ENCODE measurements at regions not wholly inside any gene's neighbourhood (a gene's known extent, or its start where the extent isn't known, plus 50 kb on each side); places are given as distances from the start of the nearest gene placed in this dataset.

DNA sequence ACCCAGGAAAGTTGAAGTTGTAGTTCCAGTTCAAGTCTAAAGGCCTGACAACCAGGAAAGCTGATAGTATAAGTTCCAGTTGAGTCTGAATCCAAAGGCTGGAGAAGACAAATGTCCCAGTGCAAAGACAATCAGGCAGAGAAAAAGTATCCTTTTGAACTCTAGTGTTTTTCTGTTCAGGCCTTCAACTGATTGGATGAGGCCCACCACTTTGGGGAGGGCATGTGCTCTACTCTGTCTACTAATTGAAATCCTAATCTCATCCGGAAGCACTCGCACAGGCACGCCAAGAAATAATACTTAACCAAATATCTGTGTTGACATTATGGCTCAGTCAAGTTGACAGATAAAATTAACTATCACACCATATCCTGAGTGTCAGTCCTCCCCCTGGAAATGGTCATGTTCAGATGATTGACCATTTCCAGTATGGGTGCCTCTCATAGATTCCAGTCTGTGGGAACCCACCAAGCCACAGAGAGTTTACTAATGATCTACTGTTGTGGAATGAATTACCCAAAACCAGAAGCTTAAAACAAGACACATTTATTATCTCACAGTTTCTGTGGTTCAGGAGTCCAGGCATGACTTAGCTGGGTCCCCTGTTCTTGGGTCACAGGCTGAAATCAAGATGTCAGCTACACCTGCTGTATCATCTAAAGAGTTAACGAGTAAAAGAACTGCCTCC lies 296.3 kb upstream of the ZP4 start:
- Histone ChIP-seq H2AFZ (ENCODE audit: low read depth, low read length, severe bottlenecking) (no peak overlapping the region), H3K79me2 (ENCODE audit: insufficient read depth, low read length) (no peaks in the 10 kb centered on the region), H3F3A (ENCODE audit: insufficient read depth) (no peaks in the 10 kb centered on the region), H3K4me2 (ENCODE audit: low read depth, low read length, poor library complexity, severe bottlenecking) (no peak overlapping the region), H4K20me1 (ENCODE audit: low read depth, low read length) (no peaks in the 10 kb centered on the region), H3K36me3 (ENCODE audit: low read length) (no peaks in the 10 kb centered on the region), H3K4me3 (ENCODE audit: insufficient read depth, low read length, poor library complexity, severe bottlenecking) (no peak overlapping the region), H3K27me3 (ENCODE audit: low read length) (no peaks in the 10 kb centered on the region), H3K9ac (ENCODE audit: low read length) (no peak overlapping the region), H3K9me3 (ENCODE audit: insufficient read depth, low read length) (no peaks in the 10 kb centered on the region), H3K27ac (ENCODE audit: low read depth, low read length) (no peak overlapping the region), H3K9me2 (replicated peaks; ENCODE audit: insufficient read depth, low read length) (no peaks in the 10 kb centered on the region)
- TF ChIP-seq, protein P1, sequence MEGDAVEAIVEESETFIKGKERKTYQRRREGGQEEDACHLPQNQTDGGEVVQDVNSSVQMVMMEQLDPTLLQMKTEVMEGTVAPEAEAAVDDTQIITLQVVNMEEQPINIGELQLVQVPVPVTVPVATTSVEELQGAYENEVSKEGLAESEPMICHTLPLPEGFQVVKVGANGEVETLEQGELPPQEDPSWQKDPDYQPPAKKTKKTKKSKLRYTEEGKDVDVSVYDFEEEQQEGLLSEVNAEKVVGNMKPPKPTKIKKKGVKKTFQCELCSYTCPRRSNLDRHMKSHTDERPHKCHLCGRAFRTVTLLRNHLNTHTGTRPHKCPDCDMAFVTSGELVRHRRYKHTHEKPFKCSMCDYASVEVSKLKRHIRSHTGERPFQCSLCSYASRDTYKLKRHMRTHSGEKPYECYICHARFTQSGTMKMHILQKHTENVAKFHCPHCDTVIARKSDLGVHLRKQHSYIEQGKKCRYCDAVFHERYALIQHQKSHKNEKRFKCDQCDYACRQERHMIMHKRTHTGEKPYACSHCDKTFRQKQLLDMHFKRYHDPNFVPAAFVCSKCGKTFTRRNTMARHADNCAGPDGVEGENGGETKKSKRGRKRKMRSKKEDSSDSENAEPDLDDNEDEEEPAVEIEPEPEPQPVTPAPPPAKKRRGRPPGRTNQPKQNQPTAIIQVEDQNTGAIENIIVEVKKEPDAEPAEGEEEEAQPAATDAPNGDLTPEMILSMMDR (IDR thresholded peaks at IDR 0.05; ENCODE audit: insufficient read depth, low read length, poor library complexity, severe bottlenecking): no peak
- TF ChIP-seq EZH2phosphoT487 (conservative IDR thresholded peaks at IDR 0.05; ENCODE audit: low read length): no peak

DNA sequence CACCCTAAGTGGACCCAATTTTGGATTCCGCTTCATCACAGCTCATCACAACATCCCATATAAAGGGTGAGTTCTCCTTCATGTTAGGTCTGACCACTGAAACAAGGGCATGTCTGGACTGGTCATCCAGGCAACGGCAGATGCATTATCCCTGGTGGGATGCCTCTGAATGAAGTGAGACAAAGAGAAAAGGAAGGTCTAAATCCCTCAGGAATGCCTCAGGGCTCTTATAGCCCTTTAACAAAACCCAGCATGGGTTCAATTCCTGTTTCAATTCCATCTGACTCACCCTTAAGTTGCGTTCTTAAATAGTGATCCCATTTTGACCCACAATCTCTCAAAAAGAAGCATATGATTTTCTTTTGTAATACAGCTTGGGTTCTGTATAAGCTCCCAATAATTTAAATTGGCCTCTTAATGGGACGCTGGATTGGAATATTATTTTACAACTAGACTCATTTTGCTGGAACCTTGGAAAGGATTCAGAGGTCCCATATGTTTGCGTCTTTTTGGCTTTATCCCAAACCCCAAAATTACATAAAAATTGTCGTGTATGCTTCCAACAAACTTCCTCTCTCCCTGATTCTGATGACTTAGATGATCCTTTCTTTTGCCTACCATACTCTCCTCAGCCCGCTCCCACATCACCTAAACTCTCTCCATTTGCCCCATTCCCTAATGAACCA lies 287.4 kb upstream of the ZP4 start:
- Histone ChIP-seq H2AFZ (ENCODE audit: low read depth, low read length, severe bottlenecking) (no peak overlapping the region), H3K27me3 (ENCODE audit: low read length) (no peaks in the 10 kb centered on the region), H4K20me1 (ENCODE audit: low read depth, low read length) (no peaks in the 10 kb centered on the region), H3K4me3 (ENCODE audit: insufficient read depth, low read length, poor library complexity, severe bottlenecking) (no peak overlapping the region), H3K36me3 (ENCODE audit: low read length) (no peaks in the 10 kb centered on the region), H3K9me2 (replicated peaks; ENCODE audit: insufficient read depth, low read length) (no peaks in the 10 kb centered on the region), H3K4me2 (ENCODE audit: low read depth, low read length, poor library complexity, severe bottlenecking) (no peak overlapping the region), H3K79me2 (ENCODE audit: insufficient read depth, low read length) (no peaks in the 10 kb centered on the region), H3K9me3 (ENCODE audit: insufficient read depth, low read length) (no peaks in the 10 kb centered on the region), H3K9ac (ENCODE audit: low read length) (no peak overlapping the region), H3K27ac (ENCODE audit: low read depth, low read length) (no peak overlapping the region), H3F3A (ENCODE audit: insufficient read depth) (no peaks in the 10 kb centered on the region)
- TF ChIP-seq, protein P1 (IDR thresholded peaks at IDR 0.05; ENCODE audit: insufficient read depth, low read length, poor library complexity, severe bottlenecking): no peak
- no peak for TF ChIP-seq EZH2phosphoT487 (conservative IDR thresholded peaks at IDR 0.05; ENCODE audit: low read length)

DNA sequence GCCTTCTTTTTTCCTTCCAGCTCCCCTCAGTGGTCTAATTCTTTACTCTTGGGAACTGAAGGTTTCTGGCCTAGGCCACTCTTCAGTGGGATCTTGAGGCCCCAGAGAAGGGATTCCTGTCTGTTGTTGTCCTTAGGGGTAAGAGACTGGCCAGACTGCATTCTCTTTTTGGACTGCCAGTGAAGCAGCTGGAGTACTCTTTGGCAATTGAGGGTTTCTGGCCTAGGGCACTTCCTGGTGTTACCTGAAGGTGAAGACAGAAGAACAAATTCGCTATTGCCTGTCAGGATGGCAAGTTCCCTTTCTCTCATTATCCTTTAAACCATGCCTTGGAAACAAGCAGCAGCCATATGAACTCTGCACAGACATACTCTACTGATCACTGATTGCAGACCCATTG lies 286.6 kb upstream of the ZP4 start:
- no peaks in the 10 kb centered on the region for H3K79me2 ChIP-seq (ENCODE audit: insufficient read depth, low read length)
- no peaks in the 10 kb centered on the region for H3K36me3 ChIP-seq (ENCODE audit: low read length)
- no peaks in the 10 kb centered on the region for H3K27me3 ChIP-seq (ENCODE audit: low read length)
- H3K9me2 ChIP-seq (replicated peaks; ENCODE audit: insufficient read depth, low read length): no peaks in the 10 kb centered on the region
- no peak overlapping the region for H2AFZ ChIP-seq (ENCODE audit: low read depth, low read length, severe bottlenecking)
- H3K9me3 ChIP-seq (ENCODE audit: insufficient read depth, low read length): no peaks in the 10 kb centered on the region
- H3K4me2 ChIP-seq (ENCODE audit: low read depth, low read length, poor library complexity, severe bottlenecking): no peak overlapping the region
- no peak overlapping the region for H3K9ac ChIP-seq (ENCODE audit: low read length)
- TF ChIP-seq, protein P1 (IDR thresholded peaks at IDR 0.05; ENCODE audit: insufficient read depth, low read length, poor library complexity, severe bottlenecking): no peak
- no peak for TF ChIP-seq EZH2phosphoT487 (conservative IDR thresholded peaks at IDR 0.05; ENCODE audit: low read length)
- no peaks in the 10 kb centered on the region for H4K20me1 ChIP-seq (ENCODE audit: low read depth, low read length)
- no peak overlapping the region for H3K4me3 ChIP-seq (ENCODE audit: insufficient read depth, low read length, poor library complexity, severe bottlenecking)
- H3F3A ChIP-seq (ENCODE audit: insufficient read depth): no peaks in the 10 kb centered on the region
- H3K27ac ChIP-seq (ENCODE audit: low read depth, low read length): no peak overlapping the region
